Ascending aorta (tissue), 2 donors: ENCODE measurements at regions not wholly inside any gene's neighbourhood (a gene's known extent, or its start where the extent isn't known, plus 50 kb on each side); places are given as distances from the start of the nearest gene placed in this dataset.
"Not testable (repeated sequence)": the region's sequence is repeated elsewhere in the genome, so short reads cannot be mapped to it uniquely, and the experiment has no call there.

ENCODE experiments used
- DNase-seq, 2 donors: peaks; one replicate each; pipeline ENCODE4 v3.0.0-alpha.2; 2019; ENCODE audit warnings: low spot score in 2 of 2
- H3K27ac ChIP-seq, 2 donors: fragments of 200-600 bp; sonication (generic); one replicate each; pipeline ENCODE4 v1.5.1; 2016 to 2017; ENCODE audit warnings: mild to moderate bottlenecking in 1 of 2
- H3K27me3 ChIP-seq: fragments of 200-600 bp; sonication (generic); one replicate; pipeline ENCODE4 v1.5.1; 2017
- H3K36me3 ChIP-seq, 2 donors: fragments of 200-600 bp; sonication (generic); one replicate each; pipeline ENCODE4 v1.5.1; 2016
- H3K4me1 ChIP-seq, 2 donors: fragments of 200-600 bp; sonication (generic); one replicate each; pipeline ENCODE4 v1.5.1; 2016 to 2017; ENCODE audit warnings: mild to moderate bottlenecking in 1 of 2
- H3K4me3 ChIP-seq, 2 donors: fragments of 200-600 bp; sonication (generic); one replicate each; pipeline ENCODE4 v1.5.1; 2016 to 2017; ENCODE audit warnings: mild to moderate bottlenecking in 1 of 2
- H3K9me3 ChIP-seq, 2 donors: fragments of 200-600 bp; sonication (generic); one replicate each; pipeline ENCODE4 v1.5.1; 2016
- intact Hi-C: fragments of 100-400 bp; cut with DNase I; formaldehyde crosslinking; loops from one replicate; pipeline ENCODE4 v1.15.1; 2023
- TF ChIP-seq, protein P1 (sequence below), 3 experiments: fragments of 200-600 bp in 2 of 3; fragments of 450-650 bp in 1 of 3; sonication (generic) in 2 of 3; IDR thresholded peaks; one replicate each; pipeline ENCODE4 v1.5.1; 2016 to 2019; ENCODE audit warnings: antibody characterized with exemption in 3 of 3, mild to moderate bottlenecking in 1 of 3, moderate library complexity in 1 of 3

DNA sequence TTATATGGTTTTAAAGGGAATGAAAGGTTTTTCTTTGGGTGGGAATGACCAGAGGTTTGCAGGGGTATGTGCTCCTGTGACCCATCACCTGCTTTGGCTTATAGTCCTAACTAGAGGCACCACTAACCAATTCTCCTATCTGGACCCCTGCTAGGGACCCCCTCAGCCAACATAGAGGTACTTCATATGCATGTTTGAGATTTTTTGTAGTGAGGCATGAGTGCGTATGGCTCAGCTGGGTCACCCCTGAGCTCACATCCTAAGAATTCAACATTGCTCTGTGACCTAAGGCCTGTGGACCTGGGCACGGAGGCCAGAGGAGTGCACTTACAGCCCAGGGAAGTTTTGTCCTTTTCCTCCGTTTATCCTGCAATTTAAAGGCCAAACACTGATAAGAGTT, 68.4 kb upstream of the EEF1E1 start:
- Histone ChIP-seq H3K4me1 (no peaks in the 10 kb centered on the region), H3K9me3 (no peaks in the 10 kb centered on the region), H3K36me3 (no peaks in the 10 kb centered on the region), H3K4me3 (no peak overlapping the region), H3K27ac (no peak overlapping the region), H3K27me3 (no peaks in the 10 kb centered on the region)
- TF ChIP-seq, protein P1, sequence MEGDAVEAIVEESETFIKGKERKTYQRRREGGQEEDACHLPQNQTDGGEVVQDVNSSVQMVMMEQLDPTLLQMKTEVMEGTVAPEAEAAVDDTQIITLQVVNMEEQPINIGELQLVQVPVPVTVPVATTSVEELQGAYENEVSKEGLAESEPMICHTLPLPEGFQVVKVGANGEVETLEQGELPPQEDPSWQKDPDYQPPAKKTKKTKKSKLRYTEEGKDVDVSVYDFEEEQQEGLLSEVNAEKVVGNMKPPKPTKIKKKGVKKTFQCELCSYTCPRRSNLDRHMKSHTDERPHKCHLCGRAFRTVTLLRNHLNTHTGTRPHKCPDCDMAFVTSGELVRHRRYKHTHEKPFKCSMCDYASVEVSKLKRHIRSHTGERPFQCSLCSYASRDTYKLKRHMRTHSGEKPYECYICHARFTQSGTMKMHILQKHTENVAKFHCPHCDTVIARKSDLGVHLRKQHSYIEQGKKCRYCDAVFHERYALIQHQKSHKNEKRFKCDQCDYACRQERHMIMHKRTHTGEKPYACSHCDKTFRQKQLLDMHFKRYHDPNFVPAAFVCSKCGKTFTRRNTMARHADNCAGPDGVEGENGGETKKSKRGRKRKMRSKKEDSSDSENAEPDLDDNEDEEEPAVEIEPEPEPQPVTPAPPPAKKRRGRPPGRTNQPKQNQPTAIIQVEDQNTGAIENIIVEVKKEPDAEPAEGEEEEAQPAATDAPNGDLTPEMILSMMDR (IDR thresholded peaks at IDR 0.05) = no peak
- no peak for DNase-seq
- intact Hi-C loops = no loop called here

DNA sequence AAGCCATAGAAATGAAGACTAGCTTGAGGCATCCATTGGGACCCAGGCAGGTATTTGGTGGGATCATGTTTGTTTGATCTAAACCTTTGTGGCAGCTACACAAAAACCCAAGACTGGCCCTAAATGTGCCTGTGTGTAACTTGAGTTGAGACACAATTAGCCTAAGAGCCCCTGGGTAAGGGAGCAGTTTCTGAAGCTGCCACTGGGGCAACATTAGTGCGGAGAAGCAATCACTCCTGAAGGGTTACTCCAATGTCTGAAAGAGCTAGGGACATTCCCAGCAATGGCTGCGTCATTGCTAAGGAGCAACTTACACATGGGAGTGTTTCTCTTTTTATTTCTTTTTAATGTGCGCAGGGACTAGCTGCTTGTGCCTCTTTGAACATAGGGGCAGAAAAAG, 67.9 kb upstream of the EEF1E1 start:
- no peak overlapping the region for H3K4me3 ChIP-seq
- no peaks in the 10 kb centered on the region for H3K9me3 ChIP-seq
- TF ChIP-seq, protein P1 (IDR thresholded peaks at IDR 0.05) = no peak
- H3K27me3 ChIP-seq = no peaks in the 10 kb centered on the region
- no peaks in the 10 kb centered on the region for H3K4me1 ChIP-seq
- H3K36me3 ChIP-seq = no peaks in the 10 kb centered on the region
- intact Hi-C loops = no loop called here
- DNase-seq = no peak
- no peak overlapping the region for H3K27ac ChIP-seq

DNA sequence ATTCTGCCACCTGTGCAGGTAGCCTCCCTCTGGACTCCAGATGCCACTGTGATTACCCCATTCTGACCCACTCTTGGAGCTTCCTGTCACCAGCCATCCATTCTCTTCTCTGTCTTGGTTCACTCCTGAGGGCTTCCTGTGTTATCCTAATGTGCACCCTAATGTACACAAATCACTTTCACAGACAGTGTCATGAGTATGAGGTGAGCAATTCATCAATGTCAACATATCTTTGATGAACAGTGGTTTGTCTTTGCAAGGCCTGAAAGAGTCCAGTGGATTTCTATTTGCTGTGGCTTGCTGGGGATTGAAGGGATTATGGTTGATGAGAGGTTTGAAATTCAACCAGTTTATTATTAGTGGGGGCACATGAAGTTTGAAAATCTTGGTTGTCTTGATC, 63.8 kb upstream of the EEF1E1 start:
- intact Hi-C loops = loop anchor here (5.0 kb wide), 1 partner anchor 36 kb away; no protein-coding TSS in a partner anchor
- H3K4me3 ChIP-seq = no peak overlapping the region
- TF ChIP-seq, protein P1 (IDR thresholded peaks at IDR 0.05) = no peak

DNA sequence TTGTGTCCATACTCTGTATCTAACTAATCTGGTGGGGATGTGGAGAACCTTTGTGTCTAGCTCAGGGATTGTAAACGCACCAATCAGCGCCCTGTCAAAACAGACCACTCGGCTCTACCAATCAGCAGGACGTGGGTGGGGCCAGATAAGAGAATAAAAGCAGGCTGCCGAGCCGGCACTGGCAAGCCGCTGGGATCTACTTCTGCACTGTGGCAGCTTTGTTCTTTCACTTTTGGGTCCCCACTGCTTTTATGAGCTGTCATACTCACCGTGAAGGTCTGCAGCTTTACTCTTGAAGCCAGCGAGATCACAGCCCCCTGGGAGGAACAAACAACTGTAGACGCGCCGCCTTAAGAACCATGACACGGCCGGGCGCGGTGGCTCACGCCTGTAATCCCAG, 62.7 kb upstream of the EEF1E1 start:
- not testable (repeated sequence) for H3K4me1 ChIP-seq, H3K27ac ChIP-seq, H3K36me3 ChIP-seq, DNase-seq, H3K4me3 ChIP-seq, H3K9me3 ChIP-seq, H3K27me3 ChIP-seq
- intact Hi-C loops = loop anchor here (5.0 kb wide), 1 partner anchor 37 kb away; no protein-coding TSS in a partner anchor

More for the DNA sequence above, 63.8 kb upstream of the EEF1E1 start:
- DNase-seq = no peak
- Histone ChIP-seq H3K27ac (no peak overlapping the region), H3K9me3 (no peaks in the 10 kb centered on the region), H3K27me3 (no peaks in the 10 kb centered on the region), H3K4me1 (no peaks in the 10 kb centered on the region), H3K36me3 (no peaks in the 10 kb centered on the region)

DNA sequence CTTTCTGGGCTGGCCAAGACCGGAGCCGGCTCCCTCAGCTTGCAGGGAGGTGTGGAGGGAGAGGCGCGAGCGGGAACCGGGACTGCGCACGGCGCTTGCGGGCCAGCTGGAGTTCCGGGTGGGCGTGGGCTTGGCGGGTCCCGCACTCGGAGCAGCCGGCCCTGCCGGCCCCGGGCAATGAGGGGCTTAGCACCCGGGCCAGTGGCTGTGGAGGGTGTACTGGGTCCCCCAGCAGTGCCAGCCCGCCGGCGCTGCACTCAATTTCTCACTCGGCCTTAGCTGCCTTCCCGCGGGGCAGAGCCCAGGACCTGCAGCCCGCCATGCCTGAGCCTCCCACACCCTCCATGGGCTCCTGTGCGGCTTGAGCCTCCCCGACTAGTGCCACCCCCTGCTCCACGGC, 61.9 kb upstream of the EEF1E1 start:
- H3K27ac ChIP-seq, H3K36me3 ChIP-seq, H3K4me3 ChIP-seq, H3K27me3 ChIP-seq, DNase-seq, H3K9me3 ChIP-seq, H3K4me1 ChIP-seq, intact Hi-C loops: not testable (repeated sequence)

DNA sequence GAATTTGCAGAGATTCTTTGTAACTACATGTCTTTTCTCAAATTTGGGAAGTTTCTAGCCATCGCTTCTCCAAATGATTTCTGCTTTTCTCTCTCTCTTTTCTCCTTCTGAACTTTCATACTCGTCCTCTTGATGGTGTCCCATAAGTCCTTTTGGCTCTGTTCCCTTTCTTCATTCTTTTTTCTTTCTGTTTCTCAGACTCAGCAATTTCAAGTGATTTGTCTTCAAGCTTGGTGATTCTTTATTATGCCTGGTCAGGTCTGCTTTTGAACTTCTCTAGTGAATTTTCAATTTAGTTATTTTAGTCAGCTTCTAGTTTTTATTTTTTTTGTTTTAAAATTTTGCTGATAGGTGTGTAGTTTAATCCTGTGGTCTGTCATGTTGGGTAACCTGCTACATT, 57.6 kb upstream of the EEF1E1 start:
- TF ChIP-seq, protein P1 (IDR thresholded peaks at IDR 0.05) = no peak
- Histone ChIP-seq H3K4me1 (no peaks in the 10 kb centered on the region), H3K27ac (no peak overlapping the region), H3K9me3 (no peaks in the 10 kb centered on the region), H3K36me3 (no peaks in the 10 kb centered on the region), H3K4me3 (no peak overlapping the region), H3K27me3 (no peaks in the 10 kb centered on the region)
- intact Hi-C loops = no loop called here
- DNase-seq = no peak

DNA sequence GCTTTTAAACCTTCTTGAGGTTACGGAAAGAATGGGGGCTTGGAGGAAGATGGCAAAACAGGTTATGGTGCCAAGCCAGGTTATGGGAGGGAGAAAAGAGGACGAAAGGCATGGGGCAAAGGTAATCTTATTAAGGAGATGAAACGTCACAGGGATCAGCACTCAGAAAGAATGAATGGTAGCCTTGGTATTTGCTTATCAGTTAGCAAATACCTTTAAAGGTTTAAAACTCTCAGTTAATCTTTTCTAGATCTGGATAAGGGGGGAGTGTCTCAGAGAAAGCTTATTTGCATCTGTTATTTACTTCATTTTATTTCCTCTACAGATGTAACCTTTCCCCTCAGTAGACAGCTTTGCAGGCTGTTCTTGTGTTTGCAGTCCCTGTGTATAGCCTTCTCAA, 55.5 kb upstream of the EEF1E1 start:
- DNase-seq = no peak
- intact Hi-C loops = no loop called here
- Histone ChIP-seq H3K36me3 (no peaks in the 10 kb centered on the region), H3K4me1 (no peaks in the 10 kb centered on the region), H3K4me3 (no peak overlapping the region), H3K9me3 (no peaks in the 10 kb centered on the region), H3K27me3 (no peaks in the 10 kb centered on the region), H3K27ac (no peak overlapping the region)
- TF ChIP-seq, protein P1 (IDR thresholded peaks at IDR 0.05) = no peak
